Left lung (tissue), 4 donors: ENCODE measurements at regions not wholly inside any gene's neighbourhood (a gene's known extent, or its start where the extent isn't known, plus 50 kb on each side); places are given as distances from the start of the nearest gene placed in this dataset.

Source experiments
- ATAC-seq: fragments of 200-7000 bp; cut with Tn5 transposase; one replicate; pipeline ENCODE4 v1.9.1; 2020; ENCODE audit warnings: moderate library complexity
- DNase-seq, 4 donors: peaks; one replicate each; pipeline ENCODE4 v3.0.0-alpha.2; 2013 to 2020
- H3K27ac ChIP-seq, 2 donors: fragments of 200-600 bp; sonication (generic) in 1 of 2; one replicate each; pipeline versions ENCODE4 v1.5.0 to v1.8.0; 2020 to 2021
- H3K27me3 ChIP-seq, 2 donors: fragments of 200-600 bp; sonication (generic) in 1 of 2; one replicate each; pipeline versions ENCODE4 v1.5.0 to v1.8.0; 2020 to 2021
- H3K36me3 ChIP-seq, 2 donors: fragments of 200-600 bp; sonication (generic) in 1 of 2; one replicate each; pipeline versions ENCODE4 v1.5.0 to v1.8.0; 2020 to 2021
- H3K4me1 ChIP-seq, 2 donors: fragments of 200-600 bp; one replicate each; pipeline ENCODE4 v1.8.0; 2021
- H3K4me3 ChIP-seq, 2 donors: fragments of 200-600 bp; sonication (generic) in 1 of 2; one replicate each; pipeline versions ENCODE4 v1.5.0 to v1.8.0; 2020 to 2021; ENCODE audit warnings: mild to moderate bottlenecking in 1 of 2
- H3K9me3 ChIP-seq, 2 donors: fragments of 200-600 bp; sonication (generic) in 1 of 2; one replicate each; pipeline versions ENCODE4 v1.5.0 to v1.8.0; 2020 to 2021
- CTCF ChIP-seq, 2 donors: fragments of 200-600 bp; sonication (generic) in 1 of 2; IDR thresholded peaks; one replicate each; pipeline versions ENCODE4 v1.5.0 to v1.8.0; 2021; ENCODE audit warnings: antibody characterized with exemption in 2 of 2
- intact Hi-C, 2 donors: fragments of 100-400 bp; cut with DNase I; formaldehyde crosslinking; loops; one replicate each; pipeline versions ENCODE4 v1.11.2 to v1.14.2; 2022
- donor health status: DM: no; HTN: yes; CAD: no.
- donor health status: DM: no; HTN: no; CAD: no.

GRCh38 chr12:61652265-61652664 lies 607.9 kb upstream of the USP15 start:
- Histone ChIP-seq H3K9me3 (no peaks in the 10 kb centered on the region), H3K27me3 (no peaks in the 10 kb centered on the region), H3K4me1 (no peaks in the 10 kb centered on the region), H3K36me3 (no peaks in the 10 kb centered on the region), H3K27ac (no peak overlapping the region), H3K4me3 (no peak overlapping the region)
- DNase-seq = no peak
- intact Hi-C loops = no loop called here
- ATAC-seq = no peak
- TF ChIP-seq CTCF (IDR thresholded peaks at IDR 0.05) = no peak

DNA sequence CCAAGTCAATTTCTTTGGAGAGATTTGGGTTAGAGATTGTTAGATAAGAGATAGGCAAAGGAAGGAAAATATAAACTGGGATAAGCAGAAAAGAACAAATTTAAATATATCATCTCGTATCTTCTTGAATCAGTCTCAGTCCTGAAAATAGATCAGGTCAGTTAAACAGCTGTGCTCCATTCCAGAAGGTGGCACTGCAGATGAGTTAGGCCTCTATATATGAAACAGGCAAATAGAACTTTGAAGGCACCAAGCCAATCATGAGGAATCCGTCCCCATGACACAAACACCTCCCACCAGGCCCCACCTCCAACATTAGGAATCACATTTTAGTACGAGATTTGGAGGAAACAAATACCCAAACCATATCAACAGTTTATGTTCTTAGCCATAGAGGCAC lies 605.5 kb upstream of the USP15 start:
- ATAC-seq (no peak), DNase-seq (peak in 1 of 4 donors; percentile 1)
- H3K36me3 ChIP-seq = no peaks in the 10 kb centered on the region
- no peaks in the 10 kb centered on the region for H3K4me1 ChIP-seq
- intact Hi-C loops = no loop called here
- TF ChIP-seq CTCF (IDR thresholded peaks at IDR 0.05) = no peak
- no peak overlapping the region for H3K27ac ChIP-seq
- no peak overlapping the region for H3K4me3 ChIP-seq
- no peaks in the 10 kb centered on the region for H3K27me3 ChIP-seq
- H3K9me3 ChIP-seq = no peaks in the 10 kb centered on the region

DNA sequence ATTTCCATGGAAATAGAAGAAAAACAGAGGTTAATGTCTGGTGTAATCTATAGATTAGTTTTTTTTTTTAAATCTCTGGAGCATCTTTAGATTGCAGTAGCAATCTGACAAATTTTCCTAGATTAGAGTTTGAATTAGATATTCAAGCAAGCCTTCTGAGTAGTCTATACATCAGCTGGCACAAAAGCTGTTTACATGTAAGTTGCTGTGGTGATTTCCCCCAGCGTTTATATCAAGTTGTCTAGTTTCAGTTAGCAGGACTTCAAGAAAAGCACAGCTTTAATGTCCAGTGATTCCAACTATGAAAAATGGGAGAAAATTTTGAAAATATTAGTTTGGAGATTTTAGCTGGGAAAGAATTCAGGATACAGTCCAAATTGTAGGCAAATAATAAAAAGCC lies 605.0 kb upstream of the USP15 start:
- DNase-seq = peak in 2 of 4 donors; percentile 2 to 24
- Histone ChIP-seq H3K36me3 (no peaks in the 10 kb centered on the region), H3K4me3 (no peak overlapping the region), H3K27me3 (no peaks in the 10 kb centered on the region), H3K9me3 (no peaks in the 10 kb centered on the region), H3K27ac (no peak overlapping the region), H3K4me1 (no peaks in the 10 kb centered on the region)
- intact Hi-C loops = no loop called here
- no peak for TF ChIP-seq CTCF (IDR thresholded peaks at IDR 0.05)
- no peak for ATAC-seq

- no peak for TF ChIP-seq CTCF (IDR thresholded peaks at IDR 0.05)
- intact Hi-C loops = no loop called here
- Histone ChIP-seq H3K36me3 (no peaks in the 10 kb centered on the region), H3K9me3 (peaks cover 0 to 27% of the 10 kb centered on the region in 2 donors), H3K27ac (no peak overlapping the region), H3K4me3 (no peak overlapping the region), H3K4me1 (no peaks in the 10 kb centered on the region), H3K27me3 (no peaks in the 10 kb centered on the region)
- DNase-seq (no peak), ATAC-seq (no peak)
These were observed 592.5 kb upstream of the USP15 start for GRCh38 chr12:61667676-61668075.

DNA sequence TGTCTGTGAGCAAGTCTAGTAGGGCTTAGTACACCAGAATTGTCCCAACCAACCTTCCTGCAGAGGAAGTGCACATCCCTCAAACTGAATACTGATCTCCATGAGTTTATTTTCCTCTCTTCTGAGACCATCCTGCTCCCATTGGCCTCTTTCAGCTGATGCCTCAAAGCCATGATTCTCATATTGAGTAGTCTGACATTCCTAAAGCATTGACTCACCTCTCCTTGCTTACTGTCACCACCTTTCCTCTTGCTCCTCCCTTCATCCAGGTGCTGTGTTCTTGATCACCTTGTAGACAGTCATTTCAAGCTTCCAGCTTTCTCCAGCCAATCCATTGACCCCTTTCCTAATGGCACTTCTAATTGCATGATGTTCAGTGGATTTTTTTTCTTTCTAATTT lies 583.7 kb upstream of the USP15 start:
- no peak for DNase-seq
- Histone ChIP-seq H3K27me3 (no peaks in the 10 kb centered on the region), H3K4me3 (no peak overlapping the region), H3K9me3 (peaks cover 0 to 8% of the 10 kb centered on the region in 2 donors), H3K4me1 (no peaks in the 10 kb centered on the region), H3K36me3 (no peaks in the 10 kb centered on the region), H3K27ac (no peak overlapping the region)
- ATAC-seq = no peak
- TF ChIP-seq CTCF (IDR thresholded peaks at IDR 0.05) = no peak
- intact Hi-C loops = no loop called here
